DMS114 treated with DMSO at 0.1 percent for 48 hours (cell line): ENCODE measurements at regions not wholly inside any gene's neighbourhood (a gene's known extent, or its start where the extent isn't known, plus 50 kb on each side); places are given as distances from the start of the nearest gene placed in this dataset.
"Not testable (repeated sequence)": the region's sequence is repeated elsewhere in the genome, so short reads cannot be mapped to it uniquely, and the experiment has no call there.

Source experiments
- DNase-seq: peaks from one replicate; lab custom pipeline; 2025; ENCODE audit not compliant: unreplicated experiment; lab: John Stamatoyannopoulos, UW

DNA sequence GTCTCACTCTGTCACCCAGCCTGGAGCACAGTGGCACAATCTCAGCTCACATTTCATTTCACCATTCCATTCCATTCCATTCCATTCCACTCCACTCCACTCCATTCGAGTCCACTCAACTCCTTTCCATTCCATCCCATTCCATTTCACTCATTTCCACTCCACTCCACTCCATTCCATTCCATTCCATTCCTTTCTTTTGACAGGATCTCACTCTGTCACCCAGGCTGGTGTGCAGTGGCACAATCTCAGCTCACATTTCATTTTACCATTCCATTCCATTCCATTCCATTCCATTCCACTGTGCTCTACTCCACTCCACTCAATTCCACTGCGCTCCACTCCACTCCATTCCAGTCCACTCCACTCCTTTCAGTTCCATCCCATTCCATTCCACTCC lies 639.6 kb downstream of the TP53TG3F start:
- not testable (repeated sequence) for DNase-seq
